ENCODE measurements at regions not wholly inside any gene's neighbourhood (a gene's known extent, or its start where the extent isn't known, plus 50 kb on each side); places are given as distances from the start of the nearest gene placed in this dataset.

DNA sequence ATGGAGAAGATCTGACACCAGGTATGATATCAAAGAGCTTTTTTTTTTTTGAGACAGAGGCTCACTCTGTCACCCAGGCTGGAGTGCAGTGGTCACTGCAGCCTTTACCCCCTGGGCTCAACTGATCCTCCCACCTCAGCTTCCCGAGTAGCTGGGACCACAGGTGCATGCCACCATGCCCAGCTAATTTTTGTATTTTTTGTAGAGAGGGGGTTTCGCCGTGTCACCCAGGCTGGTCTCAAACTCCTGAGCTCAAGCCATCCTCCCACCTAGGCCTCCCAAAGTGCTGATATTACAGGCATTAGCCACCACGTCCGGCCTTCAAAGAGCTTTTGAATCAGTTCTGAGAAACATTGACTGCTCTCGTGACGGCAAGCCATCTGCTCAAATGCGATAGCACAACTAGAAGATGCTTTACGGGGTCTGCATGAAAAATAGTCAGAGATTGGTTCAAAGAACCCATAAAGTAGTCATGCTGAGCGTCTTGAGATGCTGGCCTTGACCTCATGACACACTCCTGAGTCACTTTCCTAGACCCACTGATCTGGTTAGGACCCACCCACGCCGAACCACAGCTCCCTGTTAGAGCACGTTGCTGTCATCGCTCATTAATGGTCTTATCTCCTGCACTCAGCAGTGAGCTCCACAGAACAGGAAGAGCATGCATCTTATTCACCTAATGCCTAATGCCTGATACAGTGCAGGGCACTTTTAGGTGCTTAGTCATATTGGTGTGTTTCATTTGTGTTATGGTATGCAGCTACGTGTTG is 57.0 kb upstream of the NR2F2 start:
- no peak for DNase-seq
- Histone ChIP-seq H3K9me3 (no peaks in the 10 kb centered on the region), H3K36me3 (replicated peaks in 1 of 2; ENCODE audit: control insufficient read depth in 1 of 2, insufficient read depth in 2 of 2, low read length in 1 of 2) (no peaks in the 10 kb centered on the region), H3K79me2 (ENCODE audit: insufficient read depth) (no peaks in the 10 kb centered on the region), H3F3A (replicated peaks; ENCODE audit: insufficient read depth) (peaks cover 6% of the 10 kb centered on the region), H3K4me3 (ENCODE audit: low read depth in 2 of 2, low read length in 1 of 2) (no peak overlapping the region), H2AFZ (ENCODE audit: low read depth) (no peak overlapping the region), H3K4me2 (0 out of 2 replicates have a peak overlapping the region, but pooled peaks have one; percentile 11), H3K9ac (no peak overlapping the region), H3K27ac (ENCODE audit: low read depth in 2 of 2, low read length in 1 of 2) (no peak overlapping the region), H3K27me3 (ENCODE audit: insufficient read depth) (no peaks in the 10 kb centered on the region), H4K20me1 (ENCODE audit: insufficient read depth) (no peaks in the 10 kb centered on the region), H3K9me2 (no peaks in the 10 kb centered on the region), H3K4me1 (ENCODE audit: control insufficient read depth in 1 of 2, insufficient read depth in 2 of 2, low read depth in 1 of 2, low read length in 1 of 2) (peaks cover 0 to 7% of the 10 kb centered on the region in 2 experiments; a peak in 1 of 4 replicates)
- ChIA-PET CTCF (no interaction called here), POLR2A (no interaction called here)
- WGBS (ENCODE audit: low lambda C conversion rate): 23% methylated on average over 15 of the region's 15 CpGs
- TF ChIP-seq RXRA (IDR thresholded peaks at IDR 0.05; ENCODE audit: borderline replicate concordance, low read depth) (peak; percentile 70), POLR2AphosphoS5 (IDR thresholded peaks at IDR 0.05; ENCODE audit: low read depth, low read length) (peak; percentile 31; the same call in 1 of the 2 replicates), TCF12 (IDR thresholded peaks at IDR 0.05) (peak; percentile 89), EP300 (IDR thresholded peaks at IDR 0.05; ENCODE audit: borderline replicate concordance in 1 of 2, low read depth in 1 of 2, low read length in 1 of 2) (peak; percentile 38 to 61; a peak in 2 of 4 replicates), RAD21 (IDR thresholded peaks at IDR 0.05; ENCODE audit: low read length) (no peak), TEAD4 (IDR thresholded peaks at IDR 0.05; ENCODE audit: borderline replicate concordance, insufficient read depth) (no peak), SIN3A (IDR thresholded peaks at IDR 0.05; ENCODE audit: borderline replicate concordance, low read depth, low read length) (no peak), NRF1 (IDR thresholded peaks at IDR 0.05; ENCODE audit: low read depth, low read length) (no peak), SMC3 (IDR thresholded peaks at IDR 0.05; ENCODE audit: low read depth, low read length) (no peak), RFX5 (IDR thresholded peaks at IDR 0.05; ENCODE audit: low read length) (no peak), MEF2A (IDR thresholded peaks at IDR 0.05; ENCODE audit: borderline replicate concordance, low read depth) (no peak), GABPA (IDR thresholded peaks at IDR 0.05; ENCODE audit: low read depth) (no peak), TAF1 (IDR thresholded peaks at IDR 0.05; ENCODE audit: borderline replicate concordance, low read depth, low read length) (no peak), CHD2 (IDR thresholded peaks at IDR 0.05; ENCODE audit: low read length, partially characterized antibody) (no peak), GATA2 (CRISPR knock-in tag; IDR thresholded peaks at IDR 0.05) (no peak)
- TF ChIP-seq, protein P1, sequence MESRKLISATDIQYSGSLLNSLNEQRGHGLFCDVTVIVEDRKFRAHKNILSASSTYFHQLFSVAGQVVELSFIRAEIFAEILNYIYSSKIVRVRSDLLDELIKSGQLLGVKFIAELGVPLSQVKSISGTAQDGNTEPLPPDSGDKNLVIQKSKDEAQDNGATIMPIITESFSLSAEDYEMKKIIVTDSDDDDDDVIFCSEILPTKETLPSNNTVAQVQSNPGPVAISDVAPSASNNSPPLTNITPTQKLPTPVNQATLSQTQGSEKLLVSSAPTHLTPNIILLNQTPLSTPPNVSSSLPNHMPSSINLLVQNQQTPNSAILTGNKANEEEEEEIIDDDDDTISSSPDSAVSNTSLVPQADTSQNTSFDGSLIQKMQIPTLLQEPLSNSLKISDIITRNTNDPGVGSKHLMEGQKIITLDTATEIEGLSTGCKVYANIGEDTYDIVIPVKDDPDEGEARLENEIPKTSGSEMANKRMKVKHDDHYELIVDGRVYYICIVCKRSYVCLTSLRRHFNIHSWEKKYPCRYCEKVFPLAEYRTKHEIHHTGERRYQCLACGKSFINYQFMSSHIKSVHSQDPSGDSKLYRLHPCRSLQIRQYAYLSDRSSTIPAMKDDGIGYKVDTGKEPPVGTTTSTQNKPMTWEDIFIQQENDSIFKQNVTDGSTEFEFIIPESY (IDR thresholded peaks at IDR 0.05; ENCODE audit: borderline replicate concordance, low read depth): no peak
- TF ChIP-seq, protein P2, sequence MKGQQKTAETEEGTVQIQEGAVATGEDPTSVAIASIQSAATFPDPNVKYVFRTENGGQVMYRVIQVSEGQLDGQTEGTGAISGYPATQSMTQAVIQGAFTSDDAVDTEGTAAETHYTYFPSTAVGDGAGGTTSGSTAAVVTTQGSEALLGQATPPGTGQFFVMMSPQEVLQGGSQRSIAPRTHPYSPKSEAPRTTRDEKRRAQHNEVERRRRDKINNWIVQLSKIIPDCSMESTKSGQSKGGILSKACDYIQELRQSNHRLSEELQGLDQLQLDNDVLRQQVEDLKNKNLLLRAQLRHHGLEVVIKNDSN (IDR thresholded peaks at IDR 0.05; ENCODE audit: borderline replicate concordance, low read depth): no peak
- TF ChIP-seq, protein P3, sequence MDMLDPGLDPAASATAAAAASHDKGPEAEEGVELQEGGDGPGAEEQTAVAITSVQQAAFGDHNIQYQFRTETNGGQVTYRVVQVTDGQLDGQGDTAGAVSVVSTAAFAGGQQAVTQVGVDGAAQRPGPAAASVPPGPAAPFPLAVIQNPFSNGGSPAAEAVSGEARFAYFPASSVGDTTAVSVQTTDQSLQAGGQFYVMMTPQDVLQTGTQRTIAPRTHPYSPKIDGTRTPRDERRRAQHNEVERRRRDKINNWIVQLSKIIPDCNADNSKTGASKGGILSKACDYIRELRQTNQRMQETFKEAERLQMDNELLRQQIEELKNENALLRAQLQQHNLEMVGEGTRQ (IDR thresholded peaks at IDR 0.05; ENCODE audit: borderline replicate concordance, low read depth, low read length): no peak
- TF ChIP-seq, protein P4, sequence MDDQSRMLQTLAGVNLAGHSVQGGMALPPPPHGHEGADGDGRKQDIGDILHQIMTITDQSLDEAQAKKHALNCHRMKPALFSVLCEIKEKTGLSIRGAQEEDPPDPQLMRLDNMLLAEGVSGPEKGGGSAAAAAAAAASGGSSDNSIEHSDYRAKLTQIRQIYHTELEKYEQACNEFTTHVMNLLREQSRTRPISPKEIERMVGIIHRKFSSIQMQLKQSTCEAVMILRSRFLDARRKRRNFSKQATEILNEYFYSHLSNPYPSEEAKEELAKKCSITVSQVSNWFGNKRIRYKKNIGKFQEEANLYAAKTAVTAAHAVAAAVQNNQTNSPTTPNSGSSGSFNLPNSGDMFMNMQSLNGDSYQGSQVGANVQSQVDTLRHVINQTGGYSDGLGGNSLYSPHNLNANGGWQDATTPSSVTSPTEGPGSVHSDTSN (IDR thresholded peaks at IDR 0.05): peak; percentile 73
- TF ChIP-seq, protein P5, sequence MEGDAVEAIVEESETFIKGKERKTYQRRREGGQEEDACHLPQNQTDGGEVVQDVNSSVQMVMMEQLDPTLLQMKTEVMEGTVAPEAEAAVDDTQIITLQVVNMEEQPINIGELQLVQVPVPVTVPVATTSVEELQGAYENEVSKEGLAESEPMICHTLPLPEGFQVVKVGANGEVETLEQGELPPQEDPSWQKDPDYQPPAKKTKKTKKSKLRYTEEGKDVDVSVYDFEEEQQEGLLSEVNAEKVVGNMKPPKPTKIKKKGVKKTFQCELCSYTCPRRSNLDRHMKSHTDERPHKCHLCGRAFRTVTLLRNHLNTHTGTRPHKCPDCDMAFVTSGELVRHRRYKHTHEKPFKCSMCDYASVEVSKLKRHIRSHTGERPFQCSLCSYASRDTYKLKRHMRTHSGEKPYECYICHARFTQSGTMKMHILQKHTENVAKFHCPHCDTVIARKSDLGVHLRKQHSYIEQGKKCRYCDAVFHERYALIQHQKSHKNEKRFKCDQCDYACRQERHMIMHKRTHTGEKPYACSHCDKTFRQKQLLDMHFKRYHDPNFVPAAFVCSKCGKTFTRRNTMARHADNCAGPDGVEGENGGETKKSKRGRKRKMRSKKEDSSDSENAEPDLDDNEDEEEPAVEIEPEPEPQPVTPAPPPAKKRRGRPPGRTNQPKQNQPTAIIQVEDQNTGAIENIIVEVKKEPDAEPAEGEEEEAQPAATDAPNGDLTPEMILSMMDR (IDR thresholded peaks at IDR 0.05): no peak
- TF ChIP-seq, protein P6, sequence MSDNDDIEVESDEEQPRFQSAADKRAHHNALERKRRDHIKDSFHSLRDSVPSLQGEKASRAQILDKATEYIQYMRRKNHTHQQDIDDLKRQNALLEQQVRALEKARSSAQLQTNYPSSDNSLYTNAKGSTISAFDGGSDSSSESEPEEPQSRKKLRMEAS (IDR thresholded peaks at IDR 0.05; ENCODE audit: low read depth): peak; percentile 17; the same call in 1 of the 2 replicates
- TF ChIP-seq, protein P7, sequence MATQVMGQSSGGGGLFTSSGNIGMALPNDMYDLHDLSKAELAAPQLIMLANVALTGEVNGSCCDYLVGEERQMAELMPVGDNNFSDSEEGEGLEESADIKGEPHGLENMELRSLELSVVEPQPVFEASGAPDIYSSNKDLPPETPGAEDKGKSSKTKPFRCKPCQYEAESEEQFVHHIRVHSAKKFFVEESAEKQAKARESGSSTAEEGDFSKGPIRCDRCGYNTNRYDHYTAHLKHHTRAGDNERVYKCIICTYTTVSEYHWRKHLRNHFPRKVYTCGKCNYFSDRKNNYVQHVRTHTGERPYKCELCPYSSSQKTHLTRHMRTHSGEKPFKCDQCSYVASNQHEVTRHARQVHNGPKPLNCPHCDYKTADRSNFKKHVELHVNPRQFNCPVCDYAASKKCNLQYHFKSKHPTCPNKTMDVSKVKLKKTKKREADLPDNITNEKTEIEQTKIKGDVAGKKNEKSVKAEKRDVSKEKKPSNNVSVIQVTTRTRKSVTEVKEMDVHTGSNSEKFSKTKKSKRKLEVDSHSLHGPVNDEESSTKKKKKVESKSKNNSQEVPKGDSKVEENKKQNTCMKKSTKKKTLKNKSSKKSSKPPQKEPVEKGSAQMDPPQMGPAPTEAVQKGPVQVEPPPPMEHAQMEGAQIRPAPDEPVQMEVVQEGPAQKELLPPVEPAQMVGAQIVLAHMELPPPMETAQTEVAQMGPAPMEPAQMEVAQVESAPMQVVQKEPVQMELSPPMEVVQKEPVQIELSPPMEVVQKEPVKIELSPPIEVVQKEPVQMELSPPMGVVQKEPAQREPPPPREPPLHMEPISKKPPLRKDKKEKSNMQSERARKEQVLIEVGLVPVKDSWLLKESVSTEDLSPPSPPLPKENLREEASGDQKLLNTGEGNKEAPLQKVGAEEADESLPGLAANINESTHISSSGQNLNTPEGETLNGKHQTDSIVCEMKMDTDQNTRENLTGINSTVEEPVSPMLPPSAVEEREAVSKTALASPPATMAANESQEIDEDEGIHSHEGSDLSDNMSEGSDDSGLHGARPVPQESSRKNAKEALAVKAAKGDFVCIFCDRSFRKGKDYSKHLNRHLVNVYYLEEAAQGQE (IDR thresholded peaks at IDR 0.05; ENCODE audit: low read depth, low read length): no peak
